ENCODE measurements at regions not wholly inside any gene's neighbourhood (a gene's known extent, or its start where the extent isn't known, plus 50 kb on each side); places are given as distances from the start of the nearest gene placed in this dataset.

GRCh38 chr3:94225148-94225865, 162.4 kb downstream of the NSUN3 start:
- H3K4me3 ChIP-seq (ENCODE audit: insufficient read depth, low read depth, low read length) = no peak overlapping the region
- H3K27me3 ChIP-seq (ENCODE audit: control insufficient read depth, insufficient read depth, low read length, poor library complexity, severe bottlenecking) = no peaks in the 10 kb centered on the region
- no peaks in the 10 kb centered on the region for H3K4me1 ChIP-seq (ENCODE audit: control insufficient read depth, insufficient read depth, low read length)
- H3K9me3 ChIP-seq (ENCODE audit: control insufficient read depth, low read length) = no peaks in the 10 kb centered on the region
- WGBS, 2 experiments = 92 to 95% methylated on average over 5 of the region's 5 CpGs
- no peaks in the 10 kb centered on the region for H3K36me3 ChIP-seq (ENCODE audit: control insufficient read depth, insufficient read depth, low read length)
- H3K27ac ChIP-seq (ENCODE audit: insufficient read depth, low read depth, low read length, poor library complexity, severe bottlenecking) = no peak overlapping the region

DNA sequence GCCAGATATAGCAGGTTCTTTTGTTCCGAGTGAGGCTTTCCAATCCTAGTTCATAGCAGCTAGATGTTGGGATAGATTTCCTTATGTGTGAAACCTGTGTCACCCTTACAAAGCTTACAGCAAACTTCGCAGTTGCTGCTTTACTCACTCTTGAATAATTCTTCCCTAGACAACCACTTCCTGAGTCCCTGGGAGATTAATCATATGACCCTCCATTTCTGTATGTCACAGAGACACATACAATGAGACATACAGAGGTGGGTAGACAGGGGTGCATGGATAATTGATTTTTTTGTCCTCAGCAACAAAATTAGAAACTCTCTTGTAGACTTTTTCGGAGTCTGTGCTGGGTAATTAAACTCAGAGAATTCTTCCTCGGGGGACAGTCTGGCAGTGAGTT, 163.2 kb downstream of the NSUN3 start:
- WGBS, 2 experiments = 82 to 92% methylated on average over 3 to 4 of the region's 4 CpGs
- H3K36me3 ChIP-seq (ENCODE audit: control insufficient read depth, insufficient read depth, low read length) = no peaks in the 10 kb centered on the region
- no peak overlapping the region for H3K4me3 ChIP-seq (ENCODE audit: insufficient read depth, low read depth, low read length)
- no peaks in the 10 kb centered on the region for H3K9me3 ChIP-seq (ENCODE audit: control insufficient read depth, low read length)
- H3K4me1 ChIP-seq (ENCODE audit: control insufficient read depth, insufficient read depth, low read length) = no peaks in the 10 kb centered on the region
- H3K27ac ChIP-seq (ENCODE audit: insufficient read depth, low read depth, low read length, poor library complexity, severe bottlenecking) = no peak overlapping the region
- no peaks in the 10 kb centered on the region for H3K27me3 ChIP-seq (ENCODE audit: control insufficient read depth, insufficient read depth, low read length, poor library complexity, severe bottlenecking)

- Histone ChIP-seq H3K27me3 (ENCODE audit: control insufficient read depth, insufficient read depth, low read length, poor library complexity, severe bottlenecking) (no peaks in the 10 kb centered on the region), H3K4me1 (ENCODE audit: control insufficient read depth, insufficient read depth, low read length) (no peaks in the 10 kb centered on the region), H3K9me3 (ENCODE audit: control insufficient read depth, low read length) (no peaks in the 10 kb centered on the region), H3K4me3 (ENCODE audit: insufficient read depth, low read depth, low read length) (no peak overlapping the region), H3K27ac (ENCODE audit: insufficient read depth, low read depth, low read length, poor library complexity, severe bottlenecking) (no peak overlapping the region), H3K36me3 (ENCODE audit: control insufficient read depth, insufficient read depth, low read length) (no peaks in the 10 kb centered on the region)
- WGBS, 2 experiments = 92 to 93% methylated on average over 3 of the region's 3 CpGs
Observed at GRCh38 chr3:94232921-94233320, 170.1 kb downstream of the NSUN3 start.

DNA sequence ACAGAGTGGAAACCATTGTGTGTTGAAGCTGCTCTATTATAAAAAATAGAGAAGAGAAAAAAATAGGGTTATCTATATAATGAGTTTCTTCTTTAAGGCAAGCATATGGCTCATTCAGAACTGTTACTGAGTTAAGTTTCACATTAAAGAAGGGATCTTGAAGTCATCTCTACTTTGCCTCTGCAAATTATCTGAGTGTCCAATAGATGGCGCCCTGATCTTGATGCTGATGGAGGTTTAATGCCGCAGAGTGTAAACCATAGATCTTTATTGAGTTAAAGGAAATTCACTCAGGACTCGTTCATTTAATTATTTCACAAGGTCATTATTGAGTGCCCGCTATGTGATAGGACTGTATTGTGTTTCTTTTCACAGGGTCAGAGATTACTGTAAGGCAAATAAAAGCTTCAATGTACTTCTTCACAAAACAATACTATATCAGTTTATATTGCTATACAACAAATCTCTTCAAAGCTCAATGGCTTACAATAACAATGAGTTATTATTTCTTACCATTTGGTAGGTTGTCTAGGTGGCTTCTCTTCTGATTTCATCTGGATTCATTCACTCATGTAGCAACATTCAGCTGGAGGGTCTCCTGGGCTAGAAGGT, 171.4 kb downstream of the NSUN3 start:
- no peaks in the 10 kb centered on the region for H3K27me3 ChIP-seq (ENCODE audit: control insufficient read depth, insufficient read depth, low read length, poor library complexity, severe bottlenecking)
- H3K27ac ChIP-seq (ENCODE audit: insufficient read depth, low read depth, low read length, poor library complexity, severe bottlenecking) = no peak overlapping the region
- no peak overlapping the region for H3K4me3 ChIP-seq (ENCODE audit: insufficient read depth, low read depth, low read length)
- no peaks in the 10 kb centered on the region for H3K36me3 ChIP-seq (ENCODE audit: control insufficient read depth, insufficient read depth, low read length)
- H3K9me3 ChIP-seq (ENCODE audit: control insufficient read depth, low read length) = no peaks in the 10 kb centered on the region
- WGBS, 2 experiments = 44 to 59% methylated on average over 3 to 4 of the region's 4 CpGs
- no peaks in the 10 kb centered on the region for H3K4me1 ChIP-seq (ENCODE audit: control insufficient read depth, insufficient read depth, low read length)

GRCh38 chr3:94241986-94242385, 179.1 kb downstream of the NSUN3 start:
- WGBS, 2 experiments = 94% methylated on average over 3 of the region's 3 CpGs
- Histone ChIP-seq H3K4me3 (ENCODE audit: insufficient read depth, low read depth, low read length) (no peak overlapping the region), H3K4me1 (ENCODE audit: control insufficient read depth, insufficient read depth, low read length) (no peaks in the 10 kb centered on the region), H3K9me3 (ENCODE audit: control insufficient read depth, low read length) (no peaks in the 10 kb centered on the region), H3K27me3 (ENCODE audit: control insufficient read depth, insufficient read depth, low read length, poor library complexity, severe bottlenecking) (no peaks in the 10 kb centered on the region), H3K36me3 (ENCODE audit: control insufficient read depth, insufficient read depth, low read length) (no peaks in the 10 kb centered on the region), H3K27ac (ENCODE audit: insufficient read depth, low read depth, low read length, poor library complexity, severe bottlenecking) (no peak overlapping the region)

GRCh38 chr3:94246171-94246570, 183.3 kb downstream of the NSUN3 start:
- Histone ChIP-seq H3K9me3 (ENCODE audit: control insufficient read depth, low read length) (no peaks in the 10 kb centered on the region), H3K27me3 (ENCODE audit: control insufficient read depth, insufficient read depth, low read length, poor library complexity, severe bottlenecking) (no peaks in the 10 kb centered on the region), H3K4me1 (ENCODE audit: control insufficient read depth, insufficient read depth, low read length) (no peaks in the 10 kb centered on the region), H3K4me3 (ENCODE audit: insufficient read depth, low read depth, low read length) (no peak overlapping the region), H3K36me3 (ENCODE audit: control insufficient read depth, insufficient read depth, low read length) (no peaks in the 10 kb centered on the region), H3K27ac (ENCODE audit: insufficient read depth, low read depth, low read length, poor library complexity, severe bottlenecking) (no peak overlapping the region)
- 89 to 96% methylated on average over 4 of the region's 4 CpGs for WGBS, 2 experiments

DNA sequence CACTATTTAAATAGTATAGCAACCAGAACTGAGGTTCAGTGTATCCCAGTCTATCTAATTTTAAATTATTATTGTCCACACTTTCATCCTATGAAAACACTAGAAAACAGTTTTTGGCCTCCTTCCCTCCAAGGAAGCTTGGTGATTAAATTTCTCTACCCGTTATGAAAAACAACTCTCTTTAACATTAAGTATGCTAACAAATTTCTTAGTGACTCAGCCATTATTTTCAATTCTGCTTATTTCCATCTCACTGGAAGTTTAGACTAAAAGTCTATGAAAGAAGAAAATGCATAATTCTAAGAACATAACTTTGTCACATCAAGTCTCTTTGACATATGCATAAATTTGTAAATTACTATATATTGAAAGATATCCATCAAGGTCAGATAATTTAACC, 185.2 kb downstream of the NSUN3 start:
- no peak overlapping the region for H3K27ac ChIP-seq (ENCODE audit: insufficient read depth, low read depth, low read length, poor library complexity, severe bottlenecking)
- H3K4me1 ChIP-seq (ENCODE audit: control insufficient read depth, insufficient read depth, low read length) = no peaks in the 10 kb centered on the region
- H3K9me3 ChIP-seq (ENCODE audit: control insufficient read depth, low read length) = no peaks in the 10 kb centered on the region
- H3K36me3 ChIP-seq (ENCODE audit: control insufficient read depth, insufficient read depth, low read length) = no peaks in the 10 kb centered on the region
- H3K4me3 ChIP-seq (ENCODE audit: insufficient read depth, low read depth, low read length) = no peak overlapping the region
- 79 to 100% methylated on average over 1 of the region's 1 CpG for WGBS, 2 experiments
- no peaks in the 10 kb centered on the region for H3K27me3 ChIP-seq (ENCODE audit: control insufficient read depth, insufficient read depth, low read length, poor library complexity, severe bottlenecking)

DNA sequence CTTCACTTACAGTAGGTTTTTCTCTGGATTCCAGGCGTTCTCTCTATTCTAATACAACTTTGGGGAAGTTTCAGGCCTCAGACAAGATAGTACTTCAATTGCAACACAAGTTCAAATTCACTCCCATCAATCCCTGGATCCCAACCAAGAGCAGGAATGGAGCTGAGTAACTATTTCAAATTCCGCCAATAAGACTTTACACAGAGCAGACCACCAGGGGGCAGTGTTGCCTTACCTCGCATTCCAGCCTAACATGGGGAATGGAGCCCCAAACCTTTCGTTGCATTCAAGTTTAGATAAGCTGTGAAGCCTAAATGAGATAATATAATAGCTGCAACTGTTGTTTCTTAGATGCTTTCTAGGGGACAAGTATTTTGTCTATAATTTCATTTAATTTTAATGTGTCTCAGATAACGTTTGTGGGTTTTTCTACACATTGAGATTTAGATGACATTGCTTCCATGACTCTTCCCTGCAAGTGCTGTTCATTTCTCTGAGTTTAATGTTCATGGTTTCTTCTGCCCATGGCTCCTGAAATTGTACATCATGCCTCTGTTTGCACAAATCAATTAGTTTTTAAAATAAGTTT, 186.7 kb downstream of the NSUN3 start:
- H3K4me3 ChIP-seq (ENCODE audit: insufficient read depth, low read depth, low read length) = no peak overlapping the region
- no peaks in the 10 kb centered on the region for H3K36me3 ChIP-seq (ENCODE audit: control insufficient read depth, insufficient read depth, low read length)
- no peaks in the 10 kb centered on the region for H3K27me3 ChIP-seq (ENCODE audit: control insufficient read depth, insufficient read depth, low read length, poor library complexity, severe bottlenecking)
- no peak overlapping the region for H3K27ac ChIP-seq (ENCODE audit: insufficient read depth, low read depth, low read length, poor library complexity, severe bottlenecking)
- WGBS, 2 experiments = 53 to 58% methylated on average over 5 of the region's 5 CpGs
- H3K4me1 ChIP-seq (ENCODE audit: control insufficient read depth, insufficient read depth, low read length) = no peaks in the 10 kb centered on the region
- H3K9me3 ChIP-seq (ENCODE audit: control insufficient read depth, low read length) = no peaks in the 10 kb centered on the region

DNA sequence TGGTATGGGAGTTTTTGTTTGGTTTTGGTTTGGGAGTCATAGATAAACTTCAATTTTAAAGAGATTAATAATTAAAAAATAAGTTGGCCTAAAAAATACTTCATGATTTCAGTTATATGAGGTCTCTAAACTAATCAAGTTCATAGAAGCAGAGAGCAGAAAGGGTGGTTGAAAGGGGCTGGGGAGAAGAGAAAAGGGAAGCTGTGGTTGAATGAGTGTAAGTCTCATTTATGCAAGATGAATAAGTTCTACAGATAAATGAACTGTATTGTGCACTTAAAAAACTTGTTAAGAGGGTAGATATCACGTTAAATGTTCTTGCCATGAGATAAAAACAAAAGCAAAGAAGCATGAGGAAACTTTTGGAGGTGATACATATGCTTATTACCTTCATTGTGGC, 188.7 kb downstream of the NSUN3 start:
- WGBS, 2 experiments = 75 to 76% methylated on average over 1 of the region's 1 CpG
- Histone ChIP-seq H3K4me3 (ENCODE audit: insufficient read depth, low read depth, low read length) (no peak overlapping the region), H3K9me3 (ENCODE audit: control insufficient read depth, low read length) (no peaks in the 10 kb centered on the region), H3K27me3 (ENCODE audit: control insufficient read depth, insufficient read depth, low read length, poor library complexity, severe bottlenecking) (no peaks in the 10 kb centered on the region), H3K4me1 (ENCODE audit: control insufficient read depth, insufficient read depth, low read length) (no peaks in the 10 kb centered on the region), H3K36me3 (ENCODE audit: control insufficient read depth, insufficient read depth, low read length) (no peaks in the 10 kb centered on the region), H3K27ac (ENCODE audit: insufficient read depth, low read depth, low read length, poor library complexity, severe bottlenecking) (no peak overlapping the region)

DNA sequence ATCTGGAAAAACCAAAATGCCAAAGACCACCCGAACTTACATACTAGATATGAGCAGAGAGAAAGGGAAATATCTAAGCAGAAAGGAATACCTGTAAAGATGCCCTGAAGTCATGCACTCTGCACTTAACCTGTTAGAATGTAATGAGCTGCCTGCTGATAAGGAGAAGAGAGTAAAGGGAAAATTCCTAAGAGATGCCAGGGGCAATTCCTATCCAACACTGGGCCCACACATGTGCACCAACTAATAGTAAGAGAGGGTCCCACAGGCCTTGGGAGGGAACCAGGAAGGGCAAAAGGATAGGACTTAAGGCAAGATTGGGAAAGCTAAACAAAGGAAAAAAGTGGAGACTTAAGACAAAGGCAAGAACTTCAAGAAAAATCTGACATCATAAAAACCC, 189.5 kb downstream of the NSUN3 start:
- no peak overlapping the region for H3K4me3 ChIP-seq (ENCODE audit: insufficient read depth, low read depth, low read length)
- 100% methylated on average over 1 of the region's 1 CpG for whole genome bisulfite sequencing, 2 experiments
- peaks cover 5% of the 10 kb centered on the region for H3K4me1 ChIP-seq (ENCODE audit: control insufficient read depth, insufficient read depth, low read length)
- no peak overlapping the region for H3K27ac ChIP-seq (ENCODE audit: insufficient read depth, low read depth, low read length, poor library complexity, severe bottlenecking)
- no peaks in the 10 kb centered on the region for H3K36me3 ChIP-seq (ENCODE audit: control insufficient read depth, insufficient read depth, low read length)
- H3K9me3 ChIP-seq (ENCODE audit: control insufficient read depth, low read length) = no peaks in the 10 kb centered on the region
- no peaks in the 10 kb centered on the region for H3K27me3 ChIP-seq (ENCODE audit: control insufficient read depth, insufficient read depth, low read length, poor library complexity, severe bottlenecking)

Measured in ectodermal cell (in vitro differentiated cells).